ENCODE measurements at regions not wholly inside any gene's neighbourhood (a gene's known extent, or its start where the extent isn't known, plus 50 kb on each side); places are given as distances from the start of the nearest gene placed in this dataset.
"Not testable (repeated sequence)": the region's sequence is repeated elsewhere in the genome, so short reads cannot be mapped to it uniquely, and the experiment has no call there.

GRCh38 chr5:8491254-8491653 lies 622.3 kb downstream of the MTRR start:
- no peak for DNase-seq

GRCh38 chr5:8493176-8493575 lies 624.2 kb downstream of the MTRR start:
- no peak for DNase-seq

GRCh38 chr5:8500426-8500825 lies 631.5 kb downstream of the MTRR start:
- no peak for DNase-seq

GRCh38 chr5:8505196-8505595 lies 636.2 kb downstream of the MTRR start:
- no peak for DNase-seq

GRCh38 chr5:8508231-8508630 lies 639.3 kb downstream of the MTRR start:
- no peak for DNase-seq

- DNase-seq, result no peak
Observed at GRCh38 chr5:8516356-8516755, 647.4 kb downstream of the MTRR start.

GRCh38 chr5:8517456-8517855 lies 648.5 kb downstream of the MTRR start:
- DNase-seq, result no peak

- DNase-seq, result no peak
Observed at GRCh38 chr5:8520917-8521316, 652.0 kb downstream of the MTRR start.

- DNase-seq, result no peak
Observed at GRCh38 chr5:8521991-8522390, 653.0 kb downstream of the MTRR start.

GRCh38 chr5:8522646-8523045 lies 653.7 kb downstream of the MTRR start:
- DNase-seq, result no peak

- no peak for DNase-seq
Observed at GRCh38 chr5:8523501-8523900, 654.6 kb downstream of the MTRR start.

GRCh38 chr5:8525819-8526218 lies 656.9 kb downstream of the MTRR start:
- DNase-seq, result no peak

GRCh38 chr5:8528106-8528505 lies 659.2 kb downstream of the MTRR start:
- DNase-seq, result no peak

- no peak for DNase-seq
Observed at GRCh38 chr5:8538821-8539220, 669.9 kb downstream of the MTRR start.

- DNase-seq, result no peak
Observed at GRCh38 chr5:8540317-8540716, 671.4 kb downstream of the MTRR start.

- no peak for DNase-seq
Observed at GRCh38 chr5:8550921-8551320, 682.0 kb downstream of the MTRR start.

- no peak for DNase-seq
Observed at GRCh38 chr5:8553364-8553763, 684.4 kb downstream of the MTRR start.

- no peak for DNase-seq
Observed at GRCh38 chr5:8557728-8558127, 688.8 kb downstream of the MTRR start.

- DNase-seq, result no peak
Observed at GRCh38 chr5:8560776-8561175, 691.8 kb downstream of the MTRR start.

GRCh38 chr5:8561224-8561840 lies 692.4 kb downstream of the MTRR start:
- DNase-seq, result no peak

GRCh38 chr5:8561854-8562253 lies 692.9 kb downstream of the MTRR start:
- no peak for DNase-seq

GRCh38 chr5:8563540-8563939 lies 694.6 kb downstream of the MTRR start:
- not testable (repeated sequence) for DNase-seq

- DNase-seq, result no peak
Observed at GRCh38 chr5:8568858-8569257, 699.9 kb downstream of the MTRR start.

- DNase-seq, result no peak
Observed at GRCh38 chr5:8570528-8570927, 701.6 kb downstream of the MTRR start.

GRCh38 chr5:8576178-8576577 lies 707.2 kb downstream of the MTRR start:
- DNase-seq, result no peak

GRCh38 chr5:8577792-8578191 lies 708.8 kb downstream of the MTRR start:
- DNase-seq, result no peak

Measured in CD4-positive, alpha-beta T cell treated with Interleukin-4 for 4 hours (primary cell).